RPMI7951 (cell line): ENCODE measurements at regions not wholly inside any gene's neighbourhood (a gene's known extent, or its start where the extent isn't known, plus 50 kb on each side); places are given as distances from the start of the nearest gene placed in this dataset.

Experiments
- DNase-seq: peaks from one replicate; pipeline ENCODE4 v3.0.0-alpha.2; 2012; ENCODE audit warnings: low read depth

DNA sequence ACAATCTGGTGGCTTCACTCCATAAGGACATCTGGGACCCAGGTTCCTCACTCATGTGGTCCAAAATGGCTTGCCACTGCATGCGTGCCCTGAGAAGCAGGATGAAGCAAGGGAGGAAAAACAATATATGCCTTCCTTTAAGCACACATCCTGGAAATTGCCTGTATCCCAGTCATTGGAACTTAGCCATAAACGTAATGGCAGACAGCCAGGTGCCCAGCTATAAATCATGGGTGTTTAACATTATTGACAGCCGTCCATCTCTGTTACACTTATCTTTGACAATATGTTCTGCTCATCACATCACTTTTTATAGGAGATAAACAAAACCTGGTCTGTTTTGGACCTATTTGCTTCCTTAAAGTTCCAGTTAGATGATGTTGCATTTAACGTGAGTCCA, 181.0 kb downstream of the AASDH start:
- no peak for DNase-seq

DNA sequence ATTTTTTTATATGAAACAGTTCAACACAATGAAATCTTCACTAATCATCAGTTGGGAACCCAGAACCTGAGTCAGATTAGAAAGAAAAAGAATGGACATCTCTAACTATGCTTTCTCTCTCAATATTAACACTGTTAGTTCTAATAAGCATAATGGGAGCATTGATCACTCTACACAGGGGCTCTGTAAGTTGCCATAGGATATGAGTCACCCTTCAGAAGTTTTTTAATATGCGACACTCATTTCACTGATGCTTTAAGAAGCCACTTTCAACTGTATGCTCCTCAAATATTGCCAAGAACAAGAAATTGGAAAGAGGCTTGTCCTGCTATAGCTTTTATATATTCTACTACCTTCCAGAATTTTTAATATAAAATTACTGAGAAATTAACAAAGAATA, 187.0 kb downstream of the AASDH start:
- peak; percentile 5 for DNase-seq

DNA sequence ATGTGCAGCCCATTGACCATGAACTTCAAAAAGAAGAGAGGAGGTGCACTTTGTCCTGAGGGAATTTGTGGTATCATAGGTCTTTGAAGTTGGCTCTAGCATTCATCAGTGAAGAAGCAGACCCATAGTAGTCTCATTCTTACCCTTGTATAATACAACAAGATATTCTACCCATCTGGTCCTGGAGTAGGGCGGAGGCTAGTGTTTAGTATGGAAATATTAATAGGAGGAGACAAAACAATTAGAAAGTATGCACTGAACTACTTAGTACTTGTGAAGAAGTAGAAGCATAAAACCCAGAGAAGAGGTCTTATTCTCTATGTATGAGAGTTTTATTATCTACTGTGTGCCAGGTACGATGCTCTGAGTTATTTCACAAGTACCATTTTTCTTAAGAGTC, 189.0 kb downstream of the AASDH start:
- DNase-seq, result no peak

DNA sequence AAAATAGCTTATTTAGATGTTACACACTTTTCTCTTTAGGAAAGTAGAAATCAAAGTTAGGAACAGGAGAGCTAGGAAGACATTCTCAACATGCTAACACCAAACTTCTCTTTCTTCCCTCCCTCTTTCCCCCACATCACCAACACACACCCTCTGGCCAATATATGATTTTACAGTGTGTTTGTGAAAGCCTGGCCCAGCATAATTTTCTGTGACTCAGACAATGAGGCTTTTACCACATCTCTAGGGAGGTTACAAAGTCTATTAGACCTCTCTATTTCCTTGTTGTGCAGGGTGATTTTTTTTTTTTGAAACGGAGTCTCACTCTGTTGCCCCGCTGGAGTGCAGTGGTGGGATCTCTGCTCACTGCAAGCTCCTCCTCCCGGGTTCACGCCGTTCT, 189.9 kb downstream of the AASDH start:
- DNase-seq, result no peak

DNA sequence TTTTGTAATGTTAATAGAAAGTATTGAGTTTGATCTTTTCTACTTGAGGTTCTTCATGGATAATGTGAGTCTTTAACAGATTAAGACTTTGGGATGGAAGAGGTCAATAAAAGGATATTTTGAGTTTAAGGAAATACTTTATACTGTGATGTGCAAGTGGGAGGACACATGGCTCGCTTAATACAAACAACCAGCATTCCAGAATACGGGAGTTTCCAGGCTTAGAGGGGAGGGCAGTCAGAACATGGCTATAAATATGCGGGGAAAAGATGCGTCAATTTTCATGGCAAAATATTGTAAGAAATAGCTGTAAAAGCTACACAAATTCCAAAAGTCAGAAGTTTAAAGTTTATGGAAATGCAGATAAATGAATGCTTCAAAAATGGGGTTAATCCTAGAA, 192.3 kb downstream of the AASDH start:
- DNase-seq, result no peak

DNA sequence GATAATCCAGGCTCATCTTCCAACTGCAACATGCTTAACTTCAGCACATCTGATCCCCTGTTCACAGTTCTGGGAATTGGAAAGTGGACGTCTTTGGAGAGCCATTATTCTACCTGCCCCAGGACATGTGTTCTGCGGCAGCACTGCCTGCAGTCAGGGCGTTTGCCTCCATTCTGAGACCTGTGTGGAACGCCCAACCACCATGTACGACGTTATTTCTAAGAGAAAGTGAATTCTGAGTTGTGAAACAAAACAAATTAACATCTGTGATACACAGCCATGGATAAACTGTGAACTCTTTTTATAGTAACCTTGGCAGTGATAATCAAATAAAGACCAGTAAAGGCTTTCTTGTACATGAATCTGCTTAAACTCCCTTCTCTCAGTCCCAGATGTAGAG, 195.8 kb downstream of the AASDH start:
- DNase-seq, result no peak

DNA sequence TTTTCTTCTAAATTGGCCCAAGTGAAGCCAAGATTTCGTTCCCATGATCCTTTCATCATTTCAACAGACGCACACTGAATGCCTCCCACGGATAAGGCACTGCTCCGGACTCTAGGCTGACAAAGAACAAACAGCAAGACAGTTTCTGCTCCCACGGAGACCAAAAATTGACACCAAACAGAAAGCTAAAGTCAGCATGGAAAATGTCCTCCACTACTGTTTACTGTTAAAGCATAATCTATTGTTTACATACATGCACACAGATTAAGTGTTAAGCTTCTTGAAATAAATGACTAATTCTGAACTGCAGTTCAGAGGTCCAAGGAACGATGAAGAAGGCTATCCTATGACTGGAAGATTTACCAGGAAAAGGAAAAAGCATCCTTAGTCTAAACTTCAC, 199.6 kb downstream of the AASDH start:
- DNase-seq, result no peak

DNA sequence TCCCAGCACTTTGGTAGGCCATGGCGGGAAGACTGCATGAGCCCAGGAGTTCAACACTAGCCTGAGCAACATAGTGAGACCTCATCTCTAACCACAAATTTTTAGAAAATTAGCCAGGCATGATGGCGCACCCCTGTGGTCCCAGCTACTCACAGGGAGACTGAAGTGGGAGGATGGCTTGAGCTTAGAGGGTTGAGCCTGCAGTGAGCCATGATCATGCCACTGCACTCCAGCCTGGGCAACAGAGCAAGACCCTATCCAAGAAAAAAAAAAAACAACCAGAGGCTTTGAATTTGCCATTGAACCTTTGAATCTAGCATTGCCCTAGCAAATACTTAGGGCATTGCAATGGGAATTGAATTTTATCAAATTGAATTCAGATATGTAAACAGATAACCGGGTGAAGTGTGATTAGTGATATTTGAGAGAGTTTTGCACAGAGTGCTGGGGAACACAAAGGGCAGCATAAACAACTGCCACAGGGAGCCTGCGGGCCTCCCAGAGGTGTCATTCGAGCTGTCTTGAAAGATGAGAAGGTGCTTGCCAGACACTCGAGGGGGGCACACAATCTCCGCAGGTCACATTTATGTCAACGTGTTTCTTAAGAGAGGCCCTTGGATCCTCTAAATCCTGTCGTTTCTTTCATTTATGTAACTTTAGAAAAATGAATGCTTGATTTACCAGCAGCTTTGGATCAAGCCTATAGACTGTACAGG, 200.3 kb downstream of the AASDH start:
- DNase-seq, result no peak

DNA sequence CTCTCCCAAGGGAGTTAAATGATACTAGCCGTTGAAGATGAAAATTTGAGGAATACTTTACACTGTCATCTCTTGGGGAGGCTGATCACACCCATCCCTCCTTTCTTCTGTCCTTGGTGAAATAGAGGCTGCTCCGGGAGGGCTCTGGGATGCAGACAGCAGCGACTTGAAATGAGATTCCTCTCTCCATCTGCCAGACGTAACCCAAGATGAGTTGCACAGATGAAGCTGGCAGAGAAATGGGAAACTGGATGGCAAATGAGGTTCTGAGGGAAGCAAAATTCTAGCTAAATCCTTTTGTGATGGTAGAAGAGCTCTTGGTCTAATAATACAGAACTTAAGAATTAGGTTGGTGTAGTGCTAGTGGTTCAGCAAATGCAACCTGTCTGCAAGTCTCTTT, 201.4 kb downstream of the AASDH start:
- DNase-seq, result no peak

DNA sequence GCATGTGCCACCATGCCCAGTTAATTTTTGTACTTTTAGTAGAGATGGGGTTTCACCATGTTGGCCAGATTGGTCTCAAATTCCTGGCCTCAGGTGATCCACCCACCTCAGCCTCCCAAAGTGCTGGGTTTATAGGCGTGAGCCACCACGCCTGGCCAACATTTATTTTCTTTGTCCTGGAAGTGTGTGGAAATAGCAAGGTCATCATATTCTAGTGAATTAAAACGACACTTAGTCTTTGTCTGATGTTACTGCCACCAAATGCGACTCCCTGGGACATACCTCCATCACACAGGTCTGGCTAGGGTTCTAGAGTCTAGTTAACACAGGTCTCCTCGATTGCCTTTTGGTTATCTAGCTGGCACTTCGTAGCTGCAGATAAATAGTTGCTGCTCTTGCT, 203.1 kb downstream of the AASDH start:
- DNase-seq, result no peak

DNA sequence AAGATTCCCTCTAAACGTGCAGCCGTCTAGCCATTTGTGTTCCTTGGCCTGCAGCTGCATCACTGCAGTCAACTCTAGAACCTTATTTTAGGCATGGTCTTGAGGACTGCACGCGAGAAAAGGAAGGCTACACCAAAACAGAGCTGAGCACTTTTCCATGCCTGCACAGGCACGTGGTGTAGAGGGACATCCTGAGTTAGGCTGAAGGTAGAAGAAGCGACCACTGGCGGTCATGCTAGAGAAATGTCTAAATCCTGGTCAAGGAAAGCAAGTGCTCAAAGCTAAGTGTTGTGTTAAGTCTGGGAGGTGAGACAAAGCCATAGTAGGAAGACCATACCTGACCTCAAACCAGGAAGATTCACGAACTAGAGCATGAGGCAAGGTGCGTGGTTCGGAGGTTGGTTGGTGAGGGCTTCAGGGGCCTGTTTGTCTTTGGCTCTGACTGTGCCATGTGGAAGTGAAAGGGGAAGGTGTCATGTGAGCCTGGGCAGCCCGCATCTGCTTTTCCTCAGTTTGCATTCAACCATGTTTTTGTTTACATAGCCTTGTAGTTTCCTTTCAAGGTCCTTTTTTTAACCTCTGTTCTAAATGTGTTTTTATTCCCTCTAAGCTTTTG, 203.8 kb downstream of the AASDH start:
- no peak for DNase-seq

DNA sequence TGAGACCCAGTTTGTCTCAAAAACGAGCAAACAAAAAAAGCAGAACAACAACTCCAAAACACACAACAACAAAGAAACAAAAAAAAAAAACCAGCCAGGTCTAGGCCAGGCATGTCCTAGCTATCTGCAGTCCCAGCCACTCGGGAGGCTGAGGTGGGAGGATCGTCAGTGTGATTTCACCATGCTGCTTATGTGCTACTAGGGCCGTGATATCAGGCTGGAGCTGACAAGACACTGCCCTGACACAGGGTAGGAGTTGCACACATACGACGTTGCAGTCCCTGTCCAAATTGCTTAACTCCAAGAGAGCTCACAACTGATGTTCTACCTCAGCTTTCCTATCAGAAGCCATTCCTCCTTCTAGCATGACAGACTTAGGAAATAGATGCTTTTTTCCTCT, 204.9 kb downstream of the AASDH start:
- no peak for DNase-seq

DNA sequence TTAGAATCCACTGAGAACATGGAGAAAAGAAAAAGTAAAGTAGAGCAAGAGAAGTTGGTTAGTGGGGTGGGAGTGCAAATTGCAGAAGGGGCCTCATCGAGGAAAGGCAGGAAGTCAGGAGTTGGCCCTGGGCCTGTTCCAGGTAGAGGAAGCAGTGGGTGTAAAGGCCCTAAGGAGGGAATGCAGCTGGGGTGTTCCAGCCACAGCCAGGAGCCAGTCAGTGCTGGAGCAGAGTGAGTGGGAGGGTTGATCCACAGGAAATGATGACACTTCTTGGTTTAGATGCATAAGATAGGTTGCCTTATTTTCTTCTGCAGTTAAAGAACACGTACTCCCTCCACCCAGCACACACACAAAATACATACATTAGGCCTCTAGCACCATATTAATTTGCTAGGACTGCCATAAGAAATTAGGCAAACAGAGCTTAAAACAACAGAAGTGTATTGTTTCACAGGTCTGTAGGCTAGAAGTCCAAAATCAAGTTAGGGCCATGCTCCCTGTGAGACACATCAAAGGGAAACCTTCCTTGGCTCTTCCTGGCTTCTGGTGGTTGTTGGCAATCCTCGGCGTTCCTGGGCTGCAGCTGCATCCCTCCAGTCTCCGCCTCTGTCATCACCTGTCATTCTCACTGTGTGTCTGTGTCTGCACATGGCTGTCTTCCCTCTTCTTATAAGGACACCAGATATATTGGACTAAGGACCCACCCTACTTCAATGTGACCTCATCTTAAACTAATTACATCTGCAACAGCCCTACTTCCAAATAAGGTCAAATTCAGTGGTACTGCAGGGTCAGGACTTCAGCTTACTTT, 205.9 kb downstream of the AASDH start:
- no peak for DNase-seq

DNA sequence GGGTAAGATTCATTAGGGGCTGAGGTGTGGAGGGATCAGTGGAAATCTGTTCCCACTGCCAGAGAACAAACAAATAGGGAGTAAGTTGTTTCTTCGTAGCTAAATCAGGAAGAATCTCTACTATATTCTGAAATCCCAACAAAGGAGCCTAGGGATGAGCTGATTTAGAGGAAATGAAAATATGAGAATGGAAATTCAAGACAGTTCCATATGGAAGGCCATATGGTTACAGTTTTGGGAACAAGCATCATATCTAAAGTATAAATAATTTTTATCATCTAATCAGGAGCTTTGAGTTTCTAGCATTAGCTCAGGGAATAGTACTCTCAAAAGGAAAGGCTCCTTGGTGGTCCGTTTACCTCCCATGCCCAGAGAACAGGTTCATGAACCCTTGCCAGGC, 218.2 kb downstream of the AASDH start:
- no peak for DNase-seq

DNA sequence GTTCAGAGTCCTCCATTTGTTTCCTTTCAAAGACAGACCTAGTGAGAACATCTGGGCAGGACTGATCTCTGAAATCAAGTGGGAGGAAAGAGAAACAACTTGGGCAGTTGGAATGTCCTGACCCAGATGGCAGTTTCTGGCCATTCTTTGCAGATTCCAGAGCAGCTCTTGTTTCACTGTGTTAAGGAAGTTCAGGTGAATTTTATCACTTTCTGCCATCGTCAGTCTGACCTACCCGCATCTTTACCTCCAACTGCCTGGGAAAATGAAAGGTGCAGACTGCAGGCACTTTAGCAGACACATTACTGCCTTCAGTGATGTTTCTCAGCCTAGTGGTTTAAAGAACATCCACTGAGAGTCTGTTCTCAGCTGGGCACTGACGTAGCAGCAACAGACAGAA, 216.2 kb downstream of the CEP135 start:
- no peak for DNase-seq

DNA sequence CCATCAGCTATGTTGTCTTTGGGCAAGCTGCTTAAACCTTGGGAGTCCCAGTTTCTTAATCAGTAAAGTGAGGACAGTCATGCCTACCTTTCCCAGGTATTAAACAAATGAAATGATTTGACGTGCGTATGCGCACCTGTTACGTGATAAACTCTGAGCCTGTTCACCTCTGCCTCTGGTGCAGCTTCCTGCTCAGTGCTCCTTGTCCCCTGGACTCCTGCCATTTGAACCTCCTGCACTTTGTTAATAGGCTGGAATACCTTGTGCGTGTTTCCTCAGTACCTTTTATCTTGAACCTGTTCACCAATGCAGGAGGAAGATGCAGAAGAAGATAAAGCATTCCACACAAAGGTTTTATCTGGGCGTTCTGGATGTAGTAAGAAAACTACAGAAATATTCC, 211.9 kb downstream of the CEP135 start:
- no peak for DNase-seq

DNA sequence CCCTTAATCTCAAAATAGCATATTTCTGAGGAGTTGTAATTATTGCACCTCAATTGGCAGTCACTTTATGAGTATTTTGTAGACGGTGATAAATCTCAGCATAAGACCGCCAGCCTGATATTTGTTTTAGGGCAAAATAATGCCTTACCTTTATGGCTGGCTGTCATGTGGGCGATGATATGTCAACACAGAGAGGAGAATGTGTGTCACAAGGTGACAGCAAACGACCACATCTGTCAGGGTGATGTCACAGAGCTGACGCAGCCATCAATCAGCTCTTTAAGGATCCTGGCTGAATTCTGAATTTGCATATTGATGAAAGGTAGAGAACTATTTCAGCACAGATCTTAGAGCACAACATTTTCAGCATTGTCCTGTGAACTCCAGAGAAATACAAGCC, 209.7 kb downstream of the CEP135 start:
- no peak for DNase-seq

DNA sequence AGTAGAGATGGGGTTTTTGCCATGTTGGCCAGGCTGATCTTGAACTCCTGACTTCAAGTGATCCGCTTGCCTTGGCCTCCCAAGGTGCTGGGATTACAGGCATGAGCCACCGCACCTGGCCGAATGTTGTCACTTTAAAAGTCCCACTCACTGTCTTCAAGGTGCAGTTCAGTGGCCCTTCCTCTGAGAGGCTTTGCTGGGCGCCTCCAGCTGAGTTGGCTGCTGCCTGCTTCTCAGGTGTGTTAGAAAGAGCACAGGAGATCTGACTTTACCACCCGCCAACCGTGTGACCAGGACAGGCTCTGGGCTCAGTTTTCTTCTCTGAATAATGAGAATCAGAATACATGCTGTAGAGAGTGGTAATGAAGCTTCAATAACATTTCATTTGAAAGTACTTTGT, 207.4 kb downstream of the CEP135 start:
- DNase-seq, result no peak

DNA sequence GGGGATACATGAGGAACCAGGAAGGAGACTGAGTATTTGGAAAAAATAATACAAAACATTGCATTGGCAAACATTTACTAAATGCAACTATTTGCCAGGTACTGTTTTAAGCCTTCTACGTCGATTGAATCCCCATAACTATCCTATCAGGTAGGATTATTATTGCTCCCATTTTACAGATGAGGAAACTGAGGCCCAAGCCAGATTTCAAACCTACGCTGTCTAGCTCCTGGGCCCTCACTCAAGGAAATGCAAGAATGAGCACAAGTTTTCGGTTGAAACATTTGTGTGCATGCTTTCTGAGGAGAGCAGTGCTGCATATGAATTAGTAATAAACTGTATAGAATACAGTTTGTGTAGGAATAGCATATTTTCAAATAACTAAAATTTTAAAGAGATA, 206.7 kb downstream of the CEP135 start:
- no peak for DNase-seq

DNA sequence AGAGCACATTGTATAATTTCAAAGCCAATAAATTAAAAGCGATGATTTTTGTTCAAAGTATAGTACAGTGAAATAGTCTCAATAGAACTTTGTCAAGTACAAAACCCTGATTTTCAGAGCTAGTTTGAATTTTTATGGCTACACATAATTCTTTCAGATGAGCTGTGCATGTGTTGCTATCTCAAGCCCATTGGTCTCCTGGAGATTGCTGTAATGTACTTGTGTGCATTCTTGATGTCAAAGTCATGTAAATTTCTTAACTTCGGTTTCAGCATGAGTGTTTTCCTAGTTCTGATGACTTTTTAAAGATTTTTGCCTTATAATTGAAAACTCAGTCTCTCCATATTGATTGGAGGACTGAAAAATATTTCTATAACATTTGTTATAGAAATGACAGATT, 200.8 kb downstream of the CEP135 start:
- DNase-seq, result no peak

DNA sequence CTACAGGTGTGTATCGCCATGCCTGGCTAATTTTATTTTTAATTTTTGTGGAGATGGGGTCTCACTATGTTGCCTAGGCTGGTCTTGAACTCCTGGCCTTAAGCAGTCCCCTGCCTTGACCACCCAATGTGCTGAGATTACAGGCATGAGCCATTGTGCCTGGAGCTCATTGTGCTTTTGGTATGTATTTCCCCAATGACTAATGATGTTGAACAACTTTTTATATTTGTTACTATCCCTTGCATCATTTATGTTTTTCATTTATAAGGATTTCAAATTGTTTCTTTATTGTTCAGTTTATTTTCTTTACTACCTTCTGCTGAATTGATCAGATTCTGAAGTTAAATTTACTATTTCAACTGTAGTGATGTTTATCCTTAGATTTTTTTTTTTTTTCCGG, 199.7 kb downstream of the CEP135 start:
- no peak for DNase-seq

DNA sequence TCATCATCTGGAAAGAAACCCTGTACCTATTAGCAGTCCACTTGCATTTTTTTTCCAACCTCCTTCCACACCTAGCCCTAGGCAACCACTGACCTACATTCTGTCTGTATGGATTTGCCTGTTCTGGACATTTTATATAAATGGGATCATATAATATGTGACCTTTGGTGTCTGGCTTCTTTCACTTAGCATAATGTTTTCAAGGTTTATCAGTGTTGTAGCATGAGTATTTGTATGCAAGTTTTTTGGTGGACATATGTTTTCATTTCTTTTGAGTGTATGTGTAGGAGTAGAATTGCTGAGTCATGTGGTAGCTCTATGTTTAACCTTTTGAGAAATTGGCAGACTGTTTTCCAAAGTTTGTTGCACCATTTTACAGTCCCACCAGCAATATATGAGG, 198.6 kb downstream of the CEP135 start:
- no peak for DNase-seq

DNA sequence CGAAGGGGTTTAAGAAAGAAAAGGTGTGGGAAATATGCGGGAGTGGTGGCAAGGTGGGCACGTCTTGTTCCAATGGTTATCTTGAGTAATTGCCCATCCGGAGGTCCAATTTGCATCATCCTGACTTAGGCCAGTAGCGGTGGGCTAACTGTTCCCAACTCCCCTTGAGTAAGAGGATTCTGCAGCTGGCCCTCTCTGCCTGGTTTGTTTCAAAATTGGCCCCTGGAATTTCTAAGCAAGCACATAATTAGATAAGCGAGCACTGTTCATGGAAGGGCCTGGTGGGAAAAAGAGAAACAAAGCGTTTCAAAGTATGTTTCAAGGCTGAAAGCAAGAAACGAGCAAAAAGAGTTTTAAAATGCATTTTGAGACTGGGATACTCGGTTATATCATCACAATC, 198.2 kb downstream of the CEP135 start:
- no peak for DNase-seq
